BE2C (cell line): ENCODE measurements at regions not wholly inside any gene's neighbourhood (a gene's known extent, or its start where the extent isn't known, plus 50 kb on each side); places are given as distances from the start of the nearest gene placed in this dataset.
A peak's percentile ranks its signal among the peaks of the same experiment; 100 is the strongest.
"Not testable (repeated sequence)": the region's sequence is repeated elsewhere in the genome, so short reads cannot be mapped to it uniquely, and the experiment has no call there.

Source experiments
- DNase-seq: peaks from one replicate; pipeline ENCODE4 v3.0.0-alpha.2; 2020
- H3K27me3 ChIP-seq: fragments of 250-450 bp; sonication (Bioruptor Pico); 2 replicates; pipeline ENCODE4 v1.5.1; 2020; ENCODE audit warnings: mild to moderate bottlenecking
- H3K36me3 ChIP-seq: fragments of 250-450 bp; sonication (Bioruptor Pico); 2 replicates; pipeline ENCODE4 v1.5.1; 2020; ENCODE audit warnings: mild to moderate bottlenecking
- H3K4me1 ChIP-seq: fragments of 250-450 bp; sonication (Bioruptor Pico); 2 replicates; pipeline ENCODE4 v1.5.1; 2020
- H3K4me3 ChIP-seq: 2 replicates; pipeline ENCODE4 v1.5.1; 2011; ENCODE audit warnings: low read depth, low read length
- H3K9me3 ChIP-seq: fragments of 250-450 bp; sonication (Bioruptor Pico); 2 replicates; pipeline ENCODE4 v1.5.1; 2020
- TF ChIP-seq, protein P1 (sequence below): IDR thresholded peaks from 2 replicates; pipeline ENCODE4 v1.5.1; 2012; ENCODE audit warnings: mild to moderate bottlenecking, low read depth, low read length

DNA sequence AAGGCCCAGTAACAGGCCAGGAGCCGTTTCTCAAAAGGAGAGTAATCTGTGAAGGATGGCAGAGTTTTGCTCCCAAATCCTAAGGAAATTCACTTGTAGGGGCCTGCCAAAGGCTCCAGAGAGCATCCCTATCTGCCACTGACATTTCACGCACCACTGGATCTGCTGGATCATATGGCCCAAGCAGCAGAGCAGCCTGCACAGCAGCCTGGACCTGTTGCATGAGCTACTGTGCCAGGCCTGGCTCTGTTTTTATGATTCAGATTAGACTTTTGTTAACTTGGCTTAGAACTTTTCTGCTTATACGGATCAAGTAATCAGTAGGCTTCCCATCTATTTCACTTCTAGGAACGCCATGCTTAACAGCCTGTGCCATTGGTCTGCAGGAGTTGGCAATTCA lies 70.7 kb downstream of the CHRD start:
- DNase-seq: peak; percentile 59
- no peaks in the 10 kb centered on the region; the same call in 1 of the 2 replicates for H3K4me1 ChIP-seq
- H3K36me3 ChIP-seq: no peaks in the 10 kb centered on the region
- no peaks in the 10 kb centered on the region for H3K27me3 ChIP-seq
- TF ChIP-seq, protein P1, sequence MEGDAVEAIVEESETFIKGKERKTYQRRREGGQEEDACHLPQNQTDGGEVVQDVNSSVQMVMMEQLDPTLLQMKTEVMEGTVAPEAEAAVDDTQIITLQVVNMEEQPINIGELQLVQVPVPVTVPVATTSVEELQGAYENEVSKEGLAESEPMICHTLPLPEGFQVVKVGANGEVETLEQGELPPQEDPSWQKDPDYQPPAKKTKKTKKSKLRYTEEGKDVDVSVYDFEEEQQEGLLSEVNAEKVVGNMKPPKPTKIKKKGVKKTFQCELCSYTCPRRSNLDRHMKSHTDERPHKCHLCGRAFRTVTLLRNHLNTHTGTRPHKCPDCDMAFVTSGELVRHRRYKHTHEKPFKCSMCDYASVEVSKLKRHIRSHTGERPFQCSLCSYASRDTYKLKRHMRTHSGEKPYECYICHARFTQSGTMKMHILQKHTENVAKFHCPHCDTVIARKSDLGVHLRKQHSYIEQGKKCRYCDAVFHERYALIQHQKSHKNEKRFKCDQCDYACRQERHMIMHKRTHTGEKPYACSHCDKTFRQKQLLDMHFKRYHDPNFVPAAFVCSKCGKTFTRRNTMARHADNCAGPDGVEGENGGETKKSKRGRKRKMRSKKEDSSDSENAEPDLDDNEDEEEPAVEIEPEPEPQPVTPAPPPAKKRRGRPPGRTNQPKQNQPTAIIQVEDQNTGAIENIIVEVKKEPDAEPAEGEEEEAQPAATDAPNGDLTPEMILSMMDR: no peak
- H3K4me3 ChIP-seq: no peak overlapping the region
- H3K9me3 ChIP-seq: no peaks in the 10 kb centered on the region

DNA sequence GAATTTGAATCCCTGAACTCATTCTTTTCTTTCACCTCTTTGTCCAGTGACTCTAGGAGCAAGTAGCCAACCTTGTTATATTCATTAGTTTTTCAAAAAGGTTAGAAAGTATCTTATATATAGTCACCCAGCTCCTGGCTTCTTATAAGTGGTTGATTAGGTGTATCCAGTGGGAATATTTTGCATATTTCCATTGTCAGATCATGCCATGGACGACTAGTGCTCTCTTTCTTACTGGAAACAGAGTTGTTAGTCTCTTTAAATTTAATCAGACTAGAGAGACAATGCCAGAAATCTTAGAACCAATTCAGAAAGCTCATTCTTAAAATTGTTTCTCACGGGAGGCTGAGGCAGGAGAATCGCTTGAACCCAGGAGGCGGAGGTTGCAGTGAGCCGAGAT lies 73.4 kb downstream of the CHRD start:
- no peaks in the 10 kb centered on the region for H3K36me3 ChIP-seq
- TF ChIP-seq, protein P1: no peak
- no peak for DNase-seq
- no peak overlapping the region for H3K4me3 ChIP-seq
- H3K9me3 ChIP-seq: no peaks in the 10 kb centered on the region
- no peaks in the 10 kb centered on the region for H3K27me3 ChIP-seq
- H3K4me1 ChIP-seq: no peaks in the 10 kb centered on the region; the same call in 1 of the 2 replicates

DNA sequence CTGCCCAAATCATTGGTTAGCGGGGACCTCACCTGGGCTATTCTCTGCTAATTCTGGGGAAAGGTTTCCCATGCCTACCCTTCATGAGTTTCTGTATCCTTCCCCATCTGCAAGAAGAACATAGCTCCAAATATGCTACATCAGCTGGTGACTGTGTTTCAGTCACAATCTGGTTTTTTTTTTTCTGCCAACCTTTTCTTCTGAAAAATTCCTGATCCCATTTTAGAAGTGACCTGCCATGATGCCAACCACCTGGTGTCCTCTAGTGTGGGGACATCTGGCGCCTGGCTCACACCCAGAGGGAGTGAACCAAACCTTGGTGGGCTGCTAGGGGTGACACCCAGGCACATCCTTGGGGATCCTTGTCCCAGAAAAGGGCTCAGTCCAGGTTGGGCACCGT lies 76.1 kb downstream of the CHRD start:
- Histone ChIP-seq H3K4me1 (no peaks in the 10 kb centered on the region), H3K9me3 (no peaks in the 10 kb centered on the region), H3K4me3 (no peak overlapping the region), H3K36me3 (no peaks in the 10 kb centered on the region), H3K27me3 (no peaks in the 10 kb centered on the region)
- TF ChIP-seq, protein P1: no peak
- no peak for DNase-seq

DNA sequence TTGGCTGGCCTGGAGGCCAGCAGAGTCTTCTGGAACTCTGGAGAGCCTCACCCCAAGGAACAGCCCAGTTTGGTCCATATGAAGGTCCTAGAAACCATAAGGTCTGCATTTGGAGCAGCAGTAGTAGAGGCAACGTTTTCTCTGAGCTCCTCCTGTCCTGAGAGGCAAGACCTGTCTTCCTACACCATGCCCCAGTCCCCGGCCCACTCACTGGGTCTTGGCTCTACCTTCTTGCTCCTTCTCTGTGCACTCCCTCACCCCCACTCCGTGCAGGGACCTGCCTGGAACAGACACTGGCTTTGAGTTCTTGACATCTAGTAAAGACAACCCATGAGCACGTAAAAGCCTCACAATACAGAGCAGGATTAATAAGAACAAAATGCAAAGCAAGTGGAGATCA lies 76.6 kb downstream of the CHRD start:
- TF ChIP-seq, protein P1: no peak
- DNase-seq: no peak

DNA sequence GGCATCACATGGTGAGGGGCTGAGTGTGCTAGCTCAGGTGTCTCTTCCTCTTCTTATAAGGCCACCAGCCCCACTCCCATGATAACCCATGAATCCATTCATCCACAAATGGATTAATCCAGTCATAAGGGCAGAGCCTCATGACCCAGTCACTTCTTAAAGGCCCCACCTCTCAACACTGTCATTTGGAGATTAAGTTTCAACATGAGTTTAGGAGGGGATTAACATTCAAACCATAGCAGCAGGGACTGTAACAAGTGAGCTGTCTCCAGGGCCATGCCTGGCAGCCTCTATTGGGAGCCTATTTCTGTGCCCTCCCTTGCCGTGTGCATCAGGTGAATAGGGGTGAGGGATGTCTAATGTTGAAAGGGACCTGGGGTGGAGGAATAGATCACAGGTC lies 77.5 kb downstream of the CHRD start:
- Histone ChIP-seq H3K4me3 (no peak overlapping the region), H3K36me3 (no peaks in the 10 kb centered on the region), H3K4me1 (no peaks in the 10 kb centered on the region), H3K27me3 (no peaks in the 10 kb centered on the region), H3K9me3 (no peaks in the 10 kb centered on the region)
- TF ChIP-seq, protein P1: no peak
- DNase-seq: no peak

More for the DNA sequence above, 76.6 kb downstream of the CHRD start:
- Histone ChIP-seq H3K27me3 (no peaks in the 10 kb centered on the region), H3K4me3 (no peak overlapping the region), H3K9me3 (no peaks in the 10 kb centered on the region), H3K4me1 (no peaks in the 10 kb centered on the region), H3K36me3 (no peaks in the 10 kb centered on the region)

DNA sequence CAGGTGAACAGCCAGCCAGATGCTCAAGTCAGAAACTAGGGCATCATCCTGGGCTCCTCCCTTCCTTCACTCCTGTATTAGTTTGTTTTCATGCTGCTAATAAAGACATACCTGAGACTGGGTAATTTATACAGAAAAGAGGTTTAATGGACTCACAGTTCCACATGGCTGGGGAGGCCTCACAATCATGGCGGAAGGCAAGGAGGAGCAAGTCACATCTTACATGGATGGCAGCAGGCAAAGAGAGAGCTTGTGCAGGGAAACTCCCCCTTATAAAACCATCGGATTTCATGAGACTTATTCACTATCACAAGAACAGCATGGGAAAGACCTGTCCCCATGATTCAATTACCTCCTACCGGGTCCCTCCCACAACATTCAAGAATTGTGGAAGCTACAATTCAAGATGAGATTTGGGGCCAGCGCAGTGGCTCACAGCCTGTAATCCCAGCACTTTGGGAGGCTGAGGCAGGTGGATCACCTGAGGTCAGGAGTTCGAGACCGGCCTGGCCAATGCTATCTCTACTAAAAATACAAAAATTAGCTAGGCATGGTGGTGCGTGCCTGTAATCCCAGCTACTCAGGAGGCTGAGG lies 78.0 kb downstream of the CHRD start:
- not testable (repeated sequence) for H3K4me3 ChIP-seq, H3K4me1 ChIP-seq, H3K27me3 ChIP-seq, H3K9me3 ChIP-seq, DNase-seq, H3K36me3 ChIP-seq

DNA sequence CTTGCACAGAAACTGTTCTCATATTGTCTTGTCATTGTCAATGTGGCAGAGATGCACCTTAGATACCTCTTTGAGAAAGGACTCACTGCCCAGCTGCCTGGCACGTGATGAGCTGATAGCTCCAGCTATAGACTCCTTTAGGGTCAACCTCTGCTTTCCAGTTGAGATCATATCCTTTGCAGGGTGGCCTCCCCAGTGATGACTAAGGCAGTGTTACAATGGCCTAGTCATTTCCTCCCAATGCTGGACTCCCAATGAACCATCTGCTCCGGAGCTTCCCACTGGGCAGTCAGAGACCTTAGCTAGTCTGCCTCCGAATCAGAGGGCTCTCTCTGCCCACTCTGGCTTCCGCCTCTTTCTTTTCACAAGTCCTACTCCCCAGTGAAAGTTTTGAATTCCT lies 79.5 kb downstream of the CHRD start:
- DNase-seq: no peak
- Histone ChIP-seq H3K36me3 (no peaks in the 10 kb centered on the region), H3K4me1 (no peaks in the 10 kb centered on the region), H3K4me3 (no peak overlapping the region), H3K27me3 (no peaks in the 10 kb centered on the region), H3K9me3 (no peaks in the 10 kb centered on the region)
- TF ChIP-seq, protein P1: no peak
